ENCODE measurements at regions not wholly inside any gene's neighbourhood (a gene's known extent, or its start where the extent isn't known, plus 50 kb on each side); places are given as distances from the start of the nearest gene placed in this dataset.
A peak's percentile ranks its signal among the peaks of the same experiment; 100 is the strongest.
"Not testable (repeated sequence)": the region's sequence is repeated elsewhere in the genome, so short reads cannot be mapped to it uniquely, and the experiment has no call there.

DNA sequence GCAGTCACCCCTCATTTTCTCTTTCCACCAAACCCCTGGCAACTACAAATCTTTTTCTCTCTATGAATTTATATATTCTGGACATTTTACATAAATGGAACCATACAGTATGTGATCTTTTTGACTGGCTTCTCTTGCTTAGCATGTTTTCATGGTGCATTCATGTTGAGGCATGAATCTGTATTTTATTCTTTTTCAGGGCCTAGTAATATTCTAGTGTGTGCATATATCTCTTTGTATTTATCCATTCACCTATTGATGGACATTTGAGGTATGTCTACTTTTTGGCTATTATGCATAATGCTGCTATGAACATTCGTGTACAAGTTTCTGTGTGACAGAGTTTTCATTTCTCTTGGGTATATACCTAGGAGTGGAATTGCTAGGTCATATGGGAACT lies 78.2 kb downstream of the HACD1 start:
- DNase-seq, result no peak

- no peak for DNase-seq
Measured at GRCh38 chr10:17537281-17537680, 79.9 kb downstream of the HACD1 start.

DNA sequence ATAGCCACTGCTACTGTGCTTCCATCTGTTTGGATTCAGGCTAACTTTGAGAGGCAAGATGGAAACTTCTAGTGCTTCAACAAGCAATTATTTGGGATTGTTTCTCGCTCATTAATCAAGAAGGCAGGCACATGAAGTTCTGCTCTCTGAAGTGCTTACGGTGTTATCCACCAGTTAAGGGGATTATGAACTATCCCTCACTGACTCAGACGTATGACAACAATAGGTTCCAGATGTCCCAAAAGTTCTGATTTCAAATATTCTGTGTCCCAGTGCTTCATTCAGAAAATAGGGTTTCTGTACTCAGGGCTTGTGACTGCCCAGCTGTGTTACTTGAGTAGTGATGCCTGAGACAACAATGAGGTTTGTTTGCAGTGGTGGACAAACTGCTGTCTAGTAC lies 81.0 kb downstream of the HACD1 start:
- no peak for DNase-seq

GRCh38 chr10:17533731-17534130 lies 79.3 kb upstream of the ST8SIA6 start:
- DNase-seq, result peak in 1 of 51 donors; percentile 2

DNA sequence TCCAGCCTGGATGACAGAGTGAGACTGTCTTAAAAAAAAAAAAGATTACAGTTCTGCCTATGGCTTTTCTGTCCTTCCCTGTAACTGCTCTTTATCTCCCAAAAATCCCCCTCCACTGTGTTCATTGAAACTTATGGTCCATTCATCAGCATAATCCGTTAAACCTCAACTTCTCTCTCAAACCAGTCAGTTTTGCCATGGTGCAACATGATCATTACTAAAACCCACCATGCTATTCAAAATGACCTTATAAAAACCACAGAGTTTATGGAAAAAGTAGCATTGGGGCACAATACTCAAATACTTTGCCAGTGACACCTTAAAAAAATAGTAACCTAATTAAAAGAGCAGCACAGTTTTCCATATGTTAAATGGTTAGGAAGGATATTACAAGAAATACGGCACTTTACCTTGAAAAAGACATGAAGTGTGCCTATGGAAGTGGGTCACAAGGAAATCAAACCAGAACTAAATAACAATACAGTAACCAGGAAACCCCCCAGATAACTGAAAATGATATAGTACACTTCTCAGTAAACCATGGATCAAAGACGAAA lies 74.0 kb upstream of the ST8SIA6 start:
- no peak for DNase-seq

GRCh38 chr10:17527514-17528146 lies 73.2 kb upstream of the ST8SIA6 start:
- DNase-seq, result no peak

- not testable (repeated sequence) for DNase-seq
Measured at GRCh38 chr10:17526571-17526970, 72.2 kb upstream of the ST8SIA6 start.

DNA sequence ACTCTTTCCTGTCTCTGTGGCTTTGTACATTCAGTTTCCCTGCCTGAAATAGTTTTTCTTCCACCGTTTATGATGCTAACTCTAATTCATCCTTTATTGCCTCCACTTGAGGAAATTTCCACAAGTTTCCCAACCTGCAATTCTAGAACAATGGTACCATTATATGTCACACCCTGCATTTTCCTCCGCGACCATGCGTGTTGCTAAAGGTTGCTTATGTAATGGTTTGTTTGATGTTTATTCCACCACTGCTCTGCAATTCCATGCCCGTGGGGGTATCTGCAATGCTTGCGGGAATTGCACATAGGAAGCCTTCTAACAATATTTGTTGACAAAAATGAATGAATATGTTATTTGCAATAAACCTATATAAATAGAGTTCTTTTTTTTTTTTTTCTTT lies 69.5 kb upstream of the ST8SIA6 start:
- DNase-seq, result no peak

GRCh38 chr10:17523246-17523753 lies 68.9 kb upstream of the ST8SIA6 start:
- no peak for DNase-seq

- not testable (repeated sequence) for DNase-seq
Measured at GRCh38 chr10:17522269-17522668, 67.9 kb upstream of the ST8SIA6 start.

DNA sequence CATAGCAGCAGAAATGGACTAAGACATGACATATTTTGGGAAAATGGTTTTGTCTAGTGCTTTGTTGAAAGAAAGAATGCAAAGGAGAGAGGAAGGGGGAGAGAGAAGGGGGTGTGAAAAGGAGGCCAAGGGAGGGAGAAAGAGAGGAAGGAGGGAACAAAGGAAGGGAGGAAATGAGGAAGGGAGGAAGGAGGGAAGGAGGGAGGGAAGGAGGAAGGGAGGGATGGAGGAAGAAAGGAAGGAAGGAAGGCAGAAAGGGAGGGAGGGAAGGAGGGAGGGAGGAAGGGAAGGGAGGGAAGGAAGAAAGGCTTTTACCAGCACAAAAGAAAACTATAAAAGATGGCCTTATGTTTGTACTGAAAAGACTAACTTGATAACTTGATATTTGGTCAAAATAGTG lies 65.1 kb upstream of the ST8SIA6 start:
- DNase-seq, result no peak

GRCh38 chr10:17518338-17518737 lies 63.9 kb upstream of the ST8SIA6 start:
- DNase-seq, result no peak

DNA sequence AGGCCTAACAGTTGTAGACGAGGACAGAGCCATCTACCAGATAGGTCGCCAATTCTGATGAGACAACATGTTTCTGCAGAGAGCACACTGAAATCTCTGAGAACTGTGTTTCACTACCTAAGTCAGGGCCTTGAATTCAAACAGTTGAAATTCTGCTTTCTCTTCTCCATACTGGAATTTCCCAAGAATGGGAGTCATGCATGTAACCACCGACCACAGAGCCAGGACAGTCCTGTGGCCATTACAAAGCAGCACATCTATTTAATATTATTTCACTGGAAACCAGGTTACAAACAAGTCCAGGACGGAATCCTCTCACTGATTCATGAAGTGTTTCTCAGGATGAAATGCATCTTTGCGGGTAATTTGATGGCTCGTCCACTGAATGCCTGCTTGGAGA lies 62.0 kb upstream of the ST8SIA6 start:
- no peak for DNase-seq

DNA sequence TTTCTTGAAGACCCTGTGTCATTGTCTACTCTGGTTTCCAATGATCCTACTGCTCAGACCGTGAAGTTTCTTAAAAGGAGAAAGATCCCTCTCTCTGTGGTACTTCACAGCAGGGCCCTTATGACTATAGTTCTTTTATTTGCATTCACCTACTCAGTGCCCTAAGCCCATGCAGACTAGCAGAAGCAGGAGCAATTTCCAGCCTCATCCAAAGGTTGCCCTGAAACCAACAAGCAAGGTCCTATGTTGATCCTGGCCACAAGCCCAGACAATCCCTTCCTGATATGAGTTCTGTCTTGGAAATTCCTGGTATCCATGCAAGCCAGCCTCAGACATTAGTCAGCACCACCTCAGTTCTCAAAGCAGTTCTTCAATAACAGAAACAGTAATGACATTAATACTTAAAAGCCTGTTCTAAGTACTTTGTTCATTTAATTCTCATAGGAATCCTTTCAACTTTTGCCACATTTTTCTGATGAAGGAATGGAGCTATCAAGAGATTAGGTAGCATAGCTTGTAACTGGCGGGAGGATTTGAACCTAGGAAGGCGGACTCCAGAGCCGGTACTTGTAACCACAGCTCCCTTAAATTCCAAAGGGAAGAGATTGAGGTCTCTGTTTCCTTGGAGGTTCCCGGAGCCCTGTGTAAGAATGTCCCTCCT lies 58.1 kb upstream of the ST8SIA6 start:
- DNase-seq, result no peak

DNA sequence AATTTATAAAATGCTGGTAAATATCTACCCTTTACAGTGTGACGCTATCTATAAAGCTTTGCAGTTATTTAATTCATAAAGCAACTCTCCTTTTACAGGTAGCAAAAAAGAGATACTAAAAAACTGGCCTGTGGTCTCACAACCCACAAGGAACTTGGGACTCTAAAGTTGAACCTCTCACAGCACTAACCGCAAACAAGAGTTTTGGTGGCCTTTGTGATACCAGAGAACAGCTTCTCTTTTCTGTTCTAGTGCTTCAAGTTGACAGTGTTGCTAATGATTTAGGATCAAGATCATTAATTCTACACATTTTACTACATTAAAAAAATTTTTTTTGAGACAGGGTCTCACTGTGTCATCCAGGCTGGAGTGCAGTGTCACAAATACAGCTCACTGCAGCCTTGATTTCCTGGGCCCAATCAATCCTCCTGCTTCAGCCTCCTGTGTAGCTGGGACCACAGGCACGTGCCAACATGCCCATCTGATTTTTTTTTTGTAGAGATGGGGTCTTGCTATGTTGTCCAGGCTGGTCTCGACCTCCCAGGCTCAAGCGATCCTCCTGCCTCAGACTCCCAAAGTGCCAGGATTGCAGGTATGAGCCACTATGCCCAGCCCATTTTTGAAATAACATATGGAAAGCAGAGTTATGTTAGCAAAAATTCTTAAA lies 56.0 kb upstream of the ST8SIA6 start:
- DNase-seq, result no peak

- no peak for DNase-seq
Measured at GRCh38 chr10:17507538-17507937, 53.1 kb upstream of the ST8SIA6 start.

DNA sequence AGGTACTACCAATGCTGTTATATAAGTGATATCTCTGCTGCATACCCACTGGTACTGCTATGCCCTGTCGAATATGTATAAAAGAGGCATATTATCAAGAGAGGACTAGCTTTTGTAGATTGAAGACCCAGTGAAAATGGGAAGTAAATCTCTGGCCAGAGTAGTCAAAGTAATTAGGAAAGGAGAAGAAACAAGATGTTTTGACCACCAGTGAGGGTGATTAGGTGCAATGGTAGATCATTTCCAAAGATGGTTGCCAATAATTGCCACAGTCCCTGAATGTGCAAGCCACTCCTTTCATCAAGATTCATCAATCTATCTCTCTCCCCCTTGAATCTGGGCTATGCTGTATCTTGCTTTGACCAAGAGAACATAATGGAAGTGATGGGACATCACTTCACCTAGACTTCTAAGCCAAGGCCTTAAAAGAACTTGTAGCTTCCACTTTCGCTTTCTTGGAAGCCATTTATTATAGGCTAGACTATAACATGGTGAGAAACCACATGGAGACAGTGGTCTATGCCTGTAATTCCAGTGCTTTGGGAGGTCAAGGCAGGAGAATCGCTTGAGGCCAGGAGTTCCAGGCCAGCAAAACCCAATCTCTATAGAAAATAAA lies 52.6 kb upstream of the ST8SIA6 start:
- DNase-seq, result no peak

DNA sequence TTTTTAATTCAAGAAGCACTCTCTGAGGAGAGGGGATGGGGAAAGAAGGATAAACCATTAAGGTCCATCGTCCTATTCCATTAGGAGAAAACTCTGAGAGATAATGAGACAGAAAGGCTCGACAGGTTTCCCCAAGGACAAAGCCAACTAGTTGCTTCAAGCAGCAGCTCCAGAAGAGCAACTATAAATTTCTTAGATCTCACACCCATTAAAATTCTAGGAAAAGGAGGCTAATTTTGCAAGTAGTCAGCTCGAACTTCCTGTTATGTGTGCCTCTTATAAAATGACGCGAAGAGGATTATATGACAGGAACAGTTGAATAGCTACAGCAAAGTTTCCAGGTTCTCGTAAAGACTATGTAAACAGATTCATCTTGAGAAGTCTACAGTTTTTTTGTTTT lies 52.0 kb upstream of the ST8SIA6 start:
- no peak for DNase-seq

DNA sequence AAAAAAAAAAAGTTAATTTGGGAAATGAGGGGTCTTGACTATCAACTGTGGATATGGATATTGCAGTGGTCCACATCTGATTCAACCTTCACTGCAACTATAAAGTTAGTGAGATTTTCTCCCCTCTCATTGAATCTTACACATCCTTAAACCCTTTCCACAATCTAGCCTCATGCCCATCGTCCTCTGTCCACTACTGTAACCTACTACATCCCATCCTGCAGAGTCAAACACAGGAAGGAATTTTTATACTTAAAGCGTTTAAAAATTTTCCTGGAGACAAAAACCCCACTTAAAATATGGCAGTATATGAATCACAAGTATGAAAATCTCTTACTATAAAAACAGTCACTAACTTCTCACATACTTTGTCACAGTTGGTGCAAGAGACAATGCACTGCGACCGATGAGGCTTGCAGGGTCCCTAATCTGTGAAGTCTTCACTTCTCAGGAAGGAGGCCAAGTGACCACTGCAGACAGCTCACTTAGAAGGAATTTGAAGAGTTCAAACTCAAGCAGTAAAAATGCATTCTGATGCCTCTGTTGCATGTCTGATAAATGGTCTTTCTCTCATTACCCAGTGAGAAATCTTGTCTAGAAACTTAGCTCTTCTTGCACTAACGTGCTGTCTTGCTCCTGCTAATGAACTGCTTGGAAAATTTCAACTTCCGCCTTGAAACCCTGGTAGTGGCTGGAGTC lies 50.3 kb upstream of the ST8SIA6 start:
- no peak for DNase-seq
